HG03196 (cell line): ENCODE measurements at regions not wholly inside any gene's neighbourhood (a gene's known extent, or its start where the extent isn't known, plus 50 kb on each side); places are given as distances from the start of the nearest gene placed in this dataset.

ENCODE experiments used
- ATAC-seq: cut with Tn5 transposase; IDR thresholded peaks from one replicate; pipeline ENCODE4 v1.9.1; 2021; ENCODE audit not compliant: unreplicated experiment

DNA sequence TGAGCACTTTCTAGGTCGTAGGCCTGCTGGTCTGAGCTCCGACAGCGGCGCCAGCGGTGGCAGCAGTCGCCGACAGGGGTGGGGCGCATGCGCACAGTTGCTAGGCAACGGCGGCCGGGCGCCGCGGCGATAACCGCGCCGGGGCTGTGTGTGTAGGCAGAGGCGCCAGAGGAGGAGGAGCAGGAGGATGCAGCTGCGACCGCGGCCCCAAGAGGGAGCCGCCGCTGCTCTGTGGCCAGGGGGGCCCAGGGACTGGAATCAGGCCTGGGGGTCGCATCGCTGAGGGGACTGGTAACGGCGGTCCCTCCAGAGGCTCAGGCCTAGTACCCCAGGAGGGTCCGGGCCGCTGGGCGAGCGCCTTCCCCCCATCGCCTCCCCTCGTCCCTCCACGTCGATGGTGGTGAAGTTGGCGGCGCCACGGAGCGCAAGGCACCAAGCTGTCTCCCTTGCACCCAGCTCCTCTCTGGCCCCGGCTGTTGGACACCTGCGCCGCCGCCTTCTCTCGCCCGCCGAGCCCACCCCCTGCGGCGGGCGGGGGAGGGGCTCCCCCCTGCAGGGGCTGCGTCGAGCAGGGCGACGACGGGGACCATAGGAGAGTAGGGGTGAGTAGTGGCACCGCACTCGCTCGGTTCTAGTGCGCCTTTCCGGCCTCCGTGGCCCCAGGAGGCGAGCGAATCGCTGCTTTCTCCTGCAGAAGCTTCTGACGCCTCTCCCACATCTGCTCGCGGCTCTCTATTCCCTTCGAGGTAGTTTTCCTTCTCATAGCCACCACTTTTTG is 58.6 kb upstream of the ZC4H2 start, which contains the start of gene ZC3H12B:
Gene ZC3H12B, plus strand, starts transcription at position 159 of the 778 bp plus-strand sequence.
- ATAC-seq, result peak; percentile 97

DNA sequence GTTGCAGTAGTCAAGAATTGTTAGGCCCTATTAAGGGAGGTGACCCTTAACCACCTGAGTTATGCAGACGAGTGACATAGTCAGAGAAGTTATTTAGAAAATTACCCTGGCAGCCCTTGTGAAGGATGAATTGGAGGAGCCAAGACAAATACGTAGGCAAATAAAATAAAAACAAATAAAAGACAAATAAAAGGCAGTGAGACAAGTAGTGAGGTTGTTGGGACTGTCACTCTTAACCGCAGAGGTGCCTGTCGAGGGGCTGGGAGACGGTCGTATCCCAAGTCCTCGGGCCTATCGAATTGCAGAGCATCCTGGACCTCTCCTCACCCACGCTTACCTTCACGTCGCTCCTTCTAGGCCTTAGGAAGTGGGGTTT is 58.0 kb upstream of the ZC4H2 start:
- ATAC-seq, result no peak
